Prostate gland (tissue), 2 donors: ENCODE measurements at regions not wholly inside any gene's neighbourhood (a gene's known extent, or its start where the extent isn't known, plus 50 kb on each side); places are given as distances from the start of the nearest gene placed in this dataset.

Source experiments
- POLR2A ChIP-seq: fragments of 450-650 bp; IDR thresholded peaks from one replicate; pipeline ENCODE4 v1.6.1; 2016; ENCODE audit warnings: antibody characterized with exemption, mild to moderate bottlenecking
- TF ChIP-seq, protein P1 (sequence below), 4 experiments: fragments of 200-600 bp in 2 of 4; fragments of 450-650 bp in 2 of 4; sonication (generic) in 2 of 4; IDR thresholded peaks; 1 replicate in 3 of 4; 2 replicates in 1 of 4; pipeline ENCODE4 v1.5.1; 2016 to 2019; ENCODE audit warnings: antibody characterized with exemption in 4 of 4, mild to moderate bottlenecking in 2 of 4, moderate library complexity in 2 of 4

DNA sequence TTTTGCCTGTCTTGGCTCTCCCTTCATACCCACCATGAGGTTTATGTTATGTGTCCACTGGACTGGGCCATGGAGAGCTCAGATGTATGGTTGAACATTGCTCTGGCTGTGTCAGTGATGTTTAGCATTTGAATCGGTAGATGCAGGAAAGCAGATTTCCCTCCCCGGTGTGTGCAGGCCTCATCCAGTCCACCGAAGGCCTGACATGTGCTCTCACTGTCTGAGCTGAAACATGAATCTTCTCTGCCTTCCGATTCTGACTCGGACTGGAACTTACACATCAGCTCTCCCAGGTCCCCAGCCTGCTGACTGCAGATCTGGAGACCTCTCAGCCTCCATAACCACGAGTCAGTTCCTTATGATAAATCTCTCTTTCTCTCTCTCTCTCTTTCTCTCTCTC, 72.4 kb upstream of the SLC66A3 start:
- TF ChIP-seq POLR2A, result no peak
- TF ChIP-seq, protein P1, sequence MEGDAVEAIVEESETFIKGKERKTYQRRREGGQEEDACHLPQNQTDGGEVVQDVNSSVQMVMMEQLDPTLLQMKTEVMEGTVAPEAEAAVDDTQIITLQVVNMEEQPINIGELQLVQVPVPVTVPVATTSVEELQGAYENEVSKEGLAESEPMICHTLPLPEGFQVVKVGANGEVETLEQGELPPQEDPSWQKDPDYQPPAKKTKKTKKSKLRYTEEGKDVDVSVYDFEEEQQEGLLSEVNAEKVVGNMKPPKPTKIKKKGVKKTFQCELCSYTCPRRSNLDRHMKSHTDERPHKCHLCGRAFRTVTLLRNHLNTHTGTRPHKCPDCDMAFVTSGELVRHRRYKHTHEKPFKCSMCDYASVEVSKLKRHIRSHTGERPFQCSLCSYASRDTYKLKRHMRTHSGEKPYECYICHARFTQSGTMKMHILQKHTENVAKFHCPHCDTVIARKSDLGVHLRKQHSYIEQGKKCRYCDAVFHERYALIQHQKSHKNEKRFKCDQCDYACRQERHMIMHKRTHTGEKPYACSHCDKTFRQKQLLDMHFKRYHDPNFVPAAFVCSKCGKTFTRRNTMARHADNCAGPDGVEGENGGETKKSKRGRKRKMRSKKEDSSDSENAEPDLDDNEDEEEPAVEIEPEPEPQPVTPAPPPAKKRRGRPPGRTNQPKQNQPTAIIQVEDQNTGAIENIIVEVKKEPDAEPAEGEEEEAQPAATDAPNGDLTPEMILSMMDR (IDR thresholded peaks at IDR 0.05), result no peak
